Activated naive CD4-positive, alpha-beta T cell treated with anti-CD3 and anti-CD28 coated beads for 36 hours (primary cell): ENCODE measurements at regions not wholly inside any gene's neighbourhood (a gene's known extent, or its start where the extent isn't known, plus 50 kb on each side); places are given as distances from the start of the nearest gene placed in this dataset.

Experiments used
- CTCF ChIA-PET: fragments of 350-600 bp; sonication (Branson Sonifier 250); formaldehyde crosslinking; loops from one replicate; lab custom pipeline; 2021; ENCODE audit warnings: antibody characterized with exemption; lab: Charles Lee
- DNase-seq: peaks from one replicate; pipeline ENCODE4 v3.0.0-alpha.2; 2020
- H3K27ac Mint-ChIP-seq: one replicate; pipeline ENCODE4 v1.8.0; 2021; ENCODE audit warnings: mild to moderate bottlenecking, mixed read lengths
- H3K27me3 Mint-ChIP-seq: one replicate; pipeline ENCODE4 v1.8.0; 2021; ENCODE audit warnings: low read depth, mixed read lengths
- H3K36me3 Mint-ChIP-seq: one replicate; pipeline ENCODE4 v1.8.0; 2021; ENCODE audit warnings: low read depth, mixed read lengths
- H3K4me1 Mint-ChIP-seq: one replicate; pipeline ENCODE4 v1.8.0; 2021; ENCODE audit warnings: low read depth, mixed read lengths
- H3K4me3 Mint-ChIP-seq: one replicate; pipeline ENCODE4 v1.8.0; 2021; ENCODE audit warnings: mild to moderate bottlenecking, moderate library complexity, mixed read lengths
- H3K9me3 Mint-ChIP-seq: one replicate; pipeline ENCODE4 v1.8.0; 2021; ENCODE audit warnings: mixed read lengths
- intact Hi-C: fragments of 100-400 bp; cut with micrococcal nuclease; formaldehyde crosslinking; loops from one replicate; pipeline ENCODE4 v1.15.1; 2023

DNA sequence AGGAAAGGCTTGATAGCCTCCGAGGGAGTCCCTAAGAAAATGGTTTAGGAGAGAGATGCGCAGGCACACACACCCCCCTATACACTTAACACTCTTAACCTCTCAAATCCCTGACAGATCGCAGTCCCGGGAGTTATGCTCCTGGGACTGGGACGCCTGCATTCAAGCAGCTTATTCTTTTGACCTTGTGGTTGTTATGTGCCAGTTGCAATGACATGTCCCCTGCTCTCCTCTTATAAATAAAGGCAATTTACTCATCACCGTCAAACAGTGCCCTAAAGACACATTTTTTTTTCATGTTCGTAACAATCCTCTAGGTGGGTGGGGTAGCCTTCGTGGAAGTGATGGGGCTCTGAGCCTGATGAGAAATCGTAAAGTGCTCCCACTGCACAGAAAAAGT, 162.2 kb downstream of the LRRC30 start:
- CTCF ChIA-PET: no interaction called here
- no peaks in the 10 kb centered on the region for H3K27me3 Mint-ChIP-seq
- H3K4me1 Mint-ChIP-seq: no peaks in the 10 kb centered on the region
- no peak overlapping the region for H3K4me3 Mint-ChIP-seq
- H3K9me3 Mint-ChIP-seq: peaks cover 4% of the 10 kb centered on the region
- H3K36me3 Mint-ChIP-seq: no peaks in the 10 kb centered on the region
- no peak for DNase-seq
- intact Hi-C loops: no loop called here
- no peak overlapping the region for H3K27ac Mint-ChIP-seq

DNA sequence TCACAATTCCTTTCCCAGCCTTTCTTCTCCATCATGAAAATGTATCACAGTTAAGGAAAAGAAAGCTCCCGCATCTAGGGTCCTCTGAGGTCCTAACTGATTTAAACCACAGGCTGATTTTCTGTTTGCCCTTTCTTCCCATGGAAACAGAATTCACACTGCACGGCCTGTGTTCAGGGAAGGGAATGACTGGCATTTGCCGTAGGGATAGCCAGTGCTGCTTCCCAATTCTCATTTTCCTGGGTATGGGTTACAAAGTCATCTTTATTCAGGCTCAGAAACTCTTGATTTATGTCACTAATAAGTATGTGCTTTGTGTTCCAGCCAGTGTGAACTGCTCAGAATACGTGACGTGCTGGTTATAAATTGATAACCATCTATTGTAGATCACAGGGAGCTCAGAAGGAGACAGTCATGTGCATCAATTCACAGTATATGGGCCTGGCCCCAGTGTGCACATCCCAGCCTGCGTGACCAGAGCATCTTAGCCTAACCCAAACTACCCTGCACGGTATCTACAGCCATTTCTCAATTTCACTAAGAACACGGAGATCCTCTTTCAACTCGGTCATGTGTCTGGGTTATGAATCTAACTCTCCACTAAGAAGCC, 163.3 kb downstream of the LRRC30 start:
- H3K4me1 Mint-ChIP-seq: no peaks in the 10 kb centered on the region
- intact Hi-C loops: no loop called here
- H3K27me3 Mint-ChIP-seq: no peaks in the 10 kb centered on the region
- no peak overlapping the region for H3K4me3 Mint-ChIP-seq
- no peak for DNase-seq
- H3K27ac Mint-ChIP-seq: no peak overlapping the region
- H3K9me3 Mint-ChIP-seq: peaks cover 4% of the 10 kb centered on the region
- H3K36me3 Mint-ChIP-seq: no peaks in the 10 kb centered on the region
- CTCF ChIA-PET: no interaction called here

DNA sequence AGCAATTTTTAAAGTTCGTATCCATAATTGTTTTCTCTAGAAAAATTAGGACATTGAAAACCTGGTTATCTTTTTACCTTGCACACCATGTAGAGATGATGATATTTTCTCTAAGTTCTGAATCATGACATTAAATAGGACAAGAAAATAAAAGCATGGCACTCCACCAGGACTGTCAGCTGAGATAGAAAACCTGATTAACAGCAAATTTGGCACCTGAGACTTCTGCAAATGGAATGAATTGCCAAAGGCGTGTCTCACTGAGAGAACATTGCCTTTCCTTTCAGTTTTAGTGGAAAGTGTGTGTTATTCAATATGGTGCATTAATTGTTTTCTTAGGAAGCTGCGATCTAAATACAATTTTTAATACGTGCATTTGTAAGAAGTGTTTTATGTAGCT, 164.7 kb downstream of the LRRC30 start:
- no peak for DNase-seq
- Mint-ChIP-seq H3K9me3 (peaks cover 4% of the 10 kb centered on the region), H3K36me3 (no peaks in the 10 kb centered on the region), H3K4me3 (no peak overlapping the region), H3K4me1 (no peaks in the 10 kb centered on the region), H3K27me3 (no peaks in the 10 kb centered on the region), H3K27ac (no peak overlapping the region)
- intact Hi-C loops: no loop called here
- CTCF ChIA-PET: no interaction called here

DNA sequence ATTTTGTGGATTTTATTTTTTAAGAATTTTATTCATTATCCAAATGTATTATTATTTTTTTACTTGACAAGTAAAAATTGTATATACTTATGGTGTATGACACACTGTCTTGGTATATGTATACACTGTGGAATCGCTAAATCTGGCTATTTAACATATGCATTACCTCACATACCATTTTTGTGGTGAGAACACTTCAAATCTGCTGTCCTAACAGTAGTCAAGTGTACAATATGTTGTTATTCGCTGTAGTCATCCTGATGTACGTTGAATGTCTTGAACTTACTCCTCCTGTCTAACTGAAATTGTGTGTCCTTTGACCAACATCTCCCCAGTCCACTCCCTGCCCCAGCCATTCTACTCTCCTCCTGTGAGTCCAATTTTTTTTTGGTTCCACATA, 153.2 kb upstream of the PTPRM start:
- H3K27ac Mint-ChIP-seq: no peak overlapping the region
- CTCF ChIA-PET: no interaction called here

DNA sequence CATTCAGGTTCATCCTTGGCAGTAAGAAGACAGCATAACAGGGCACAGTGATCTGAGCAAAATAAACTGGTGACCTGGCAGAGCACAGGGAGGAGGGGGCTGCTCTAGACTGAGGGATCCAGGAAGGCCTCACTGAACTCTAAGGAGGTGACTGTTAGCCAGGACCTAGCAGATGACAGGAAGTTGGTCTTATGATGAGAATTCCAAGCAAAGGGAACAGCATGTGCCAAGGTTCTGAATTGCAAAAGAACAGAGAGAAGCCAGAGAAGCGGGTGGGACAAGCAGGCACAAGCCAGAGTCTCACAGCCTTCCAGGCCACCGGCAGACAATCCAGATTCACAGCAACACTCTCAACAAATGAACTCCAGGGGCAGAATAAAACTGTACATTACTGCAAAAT, 152.7 kb upstream of the PTPRM start:
- Mint-ChIP-seq H3K27ac (no peak overlapping the region), H3K27me3 (no peaks in the 10 kb centered on the region), H3K4me3 (no peak overlapping the region), H3K36me3 (no peaks in the 10 kb centered on the region), H3K9me3 (peaks cover 3% of the 10 kb centered on the region), H3K4me1 (no peaks in the 10 kb centered on the region)
- intact Hi-C loops: no loop called here
- CTCF ChIA-PET: no interaction called here
- no peak for DNase-seq

More for the DNA sequence above, 153.2 kb upstream of the PTPRM start:
- H3K36me3 Mint-ChIP-seq: no peaks in the 10 kb centered on the region
- H3K4me3 Mint-ChIP-seq: no peak overlapping the region
- intact Hi-C loops: no loop called here
- no peak for DNase-seq
- H3K9me3 Mint-ChIP-seq: no peaks in the 10 kb centered on the region
- H3K27me3 Mint-ChIP-seq: no peaks in the 10 kb centered on the region
- H3K4me1 Mint-ChIP-seq: no peaks in the 10 kb centered on the region

DNA sequence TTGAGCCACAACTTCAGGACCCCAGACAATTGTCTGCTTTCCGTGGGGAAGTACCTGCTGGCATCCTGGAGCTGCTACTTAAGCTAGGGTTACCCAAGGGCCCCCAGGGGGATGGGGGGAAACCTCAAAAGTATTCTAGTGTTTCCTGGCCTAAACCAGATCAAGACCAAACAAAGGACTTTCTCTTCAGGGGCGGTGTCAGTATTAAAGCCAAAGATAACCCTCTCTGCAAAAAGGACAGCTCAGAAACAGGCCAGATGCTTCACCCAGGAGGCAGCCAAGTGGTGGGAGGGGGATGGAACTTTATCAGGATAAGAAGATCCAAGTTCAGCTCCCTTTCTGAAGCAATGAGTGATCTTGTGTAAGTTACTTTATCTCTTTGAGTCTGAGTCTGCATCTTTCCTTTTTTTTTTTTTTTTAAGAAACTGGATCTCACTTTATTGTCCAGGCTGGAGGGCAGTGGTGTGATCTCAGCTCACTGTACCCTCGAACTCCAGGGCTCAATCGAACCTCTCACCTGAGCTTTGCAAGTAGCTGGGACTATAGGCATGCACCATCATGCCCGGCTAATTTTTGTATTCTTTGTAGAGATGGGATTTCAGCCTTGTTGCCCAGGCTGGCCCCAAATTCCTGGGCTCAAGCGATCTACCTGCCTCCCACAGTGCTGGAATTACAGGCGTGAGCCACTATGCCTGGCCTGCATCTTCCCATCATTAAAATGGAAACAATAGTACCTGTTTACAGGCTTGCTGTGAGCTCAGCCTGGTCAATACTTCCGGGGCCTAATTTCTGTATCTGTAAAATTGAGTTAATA, 151.8 kb upstream of the PTPRM start:
- H3K27ac Mint-ChIP-seq: no peak overlapping the region

DNA sequence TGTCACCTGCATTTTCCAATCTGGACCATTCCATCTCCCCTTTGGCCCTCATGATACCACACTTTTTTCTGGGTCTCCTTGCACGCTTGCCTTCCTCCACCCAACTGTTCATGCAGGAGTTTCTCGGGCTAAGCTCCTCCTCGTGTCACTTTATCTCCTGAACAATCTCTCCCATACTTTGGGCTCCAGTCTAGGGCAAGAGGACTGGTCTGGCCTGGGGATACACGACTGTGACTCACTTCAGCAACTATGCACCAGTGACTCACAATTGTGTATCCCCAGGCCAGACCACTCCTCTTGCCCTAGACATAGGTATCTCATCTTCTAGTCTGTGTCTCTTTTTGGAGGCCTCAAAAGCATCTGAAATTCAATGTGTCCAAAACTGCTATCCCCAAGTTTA, 149.4 kb upstream of the PTPRM start:
- no peak for DNase-seq
- H3K4me3 Mint-ChIP-seq: no peak overlapping the region
- no peaks in the 10 kb centered on the region for H3K36me3 Mint-ChIP-seq
- H3K9me3 Mint-ChIP-seq: peaks cover 3% of the 10 kb centered on the region
- H3K27me3 Mint-ChIP-seq: no peaks in the 10 kb centered on the region
- CTCF ChIA-PET: interaction anchor here (0.6 kb wide), 1 partner anchor 443 kb away, joined by 3 read pairs; no protein-coding TSS in a partner anchor
- no peaks in the 10 kb centered on the region for H3K4me1 Mint-ChIP-seq
- intact Hi-C loops: no loop called here
- H3K27ac Mint-ChIP-seq: no peak overlapping the region

More for the DNA sequence above, 151.8 kb upstream of the PTPRM start:
- CTCF ChIA-PET: no interaction called here
- H3K36me3 Mint-ChIP-seq: no peaks in the 10 kb centered on the region
- intact Hi-C loops: no loop called here
- no peaks in the 10 kb centered on the region for H3K27me3 Mint-ChIP-seq
- no peak overlapping the region for H3K4me3 Mint-ChIP-seq
- no peak for DNase-seq
- no peaks in the 10 kb centered on the region for H3K4me1 Mint-ChIP-seq
- H3K9me3 Mint-ChIP-seq: peaks cover 3% of the 10 kb centered on the region

DNA sequence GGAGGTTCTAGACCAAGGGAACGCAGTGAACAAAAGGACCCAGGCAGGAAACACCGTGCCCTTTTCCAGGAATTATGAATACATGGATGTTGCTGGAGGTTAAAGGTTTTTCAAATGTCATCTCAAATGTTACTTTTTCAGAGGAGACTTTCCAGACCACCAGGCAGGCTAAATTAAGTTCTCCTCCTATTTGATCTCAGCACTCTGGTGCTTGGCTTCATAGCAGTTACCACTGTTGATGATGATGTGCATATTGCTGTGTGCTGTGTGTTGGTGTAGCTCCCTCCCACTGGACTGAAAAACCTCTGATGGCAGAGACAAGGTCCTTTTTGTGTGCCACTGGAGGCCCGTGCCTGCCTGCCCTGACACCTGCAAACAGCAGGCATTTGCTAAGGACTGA, 137.3 kb upstream of the PTPRM start:
- Mint-ChIP-seq H3K36me3 (no peaks in the 10 kb centered on the region), H3K4me1 (no peaks in the 10 kb centered on the region), H3K4me3 (no peak overlapping the region), H3K27me3 (peaks cover 5% of the 10 kb centered on the region), H3K9me3 (peaks cover 5% of the 10 kb centered on the region), H3K27ac (no peak overlapping the region)
- intact Hi-C loops: no loop called here
- CTCF ChIA-PET: no interaction called here
- DNase-seq: no peak

DNA sequence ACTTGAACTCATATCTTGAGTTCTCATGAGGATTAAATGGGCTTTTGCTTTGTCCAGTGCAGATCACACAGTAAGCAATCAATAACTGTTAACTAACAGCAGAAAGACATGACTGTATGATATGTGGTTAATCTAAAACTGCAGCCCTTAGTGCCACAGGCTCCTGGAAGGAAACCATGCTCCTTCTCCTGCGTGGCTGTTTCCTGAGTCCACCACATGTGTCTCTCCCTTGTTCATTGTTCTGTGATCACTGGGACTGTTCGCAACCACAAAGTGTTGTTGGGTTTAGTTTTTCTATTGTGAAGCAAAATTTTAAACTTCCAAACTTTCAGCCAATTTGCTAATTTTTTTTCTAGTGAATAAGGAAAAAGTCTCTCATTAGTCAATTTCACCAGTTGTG, 130.9 kb upstream of the PTPRM start:
- H3K27me3 Mint-ChIP-seq: no peaks in the 10 kb centered on the region
- H3K4me1 Mint-ChIP-seq: no peaks in the 10 kb centered on the region
- no peak overlapping the region for H3K27ac Mint-ChIP-seq
- no peak for DNase-seq
- H3K9me3 Mint-ChIP-seq: no peaks in the 10 kb centered on the region
- intact Hi-C loops: no loop called here
- CTCF ChIA-PET: interaction anchor here (0.7 kb wide), 1 partner anchor 1582 kb away, joined by 4 read pairs; no protein-coding TSS in a partner anchor
- H3K4me3 Mint-ChIP-seq: no peak overlapping the region
- no peaks in the 10 kb centered on the region for H3K36me3 Mint-ChIP-seq

DNA sequence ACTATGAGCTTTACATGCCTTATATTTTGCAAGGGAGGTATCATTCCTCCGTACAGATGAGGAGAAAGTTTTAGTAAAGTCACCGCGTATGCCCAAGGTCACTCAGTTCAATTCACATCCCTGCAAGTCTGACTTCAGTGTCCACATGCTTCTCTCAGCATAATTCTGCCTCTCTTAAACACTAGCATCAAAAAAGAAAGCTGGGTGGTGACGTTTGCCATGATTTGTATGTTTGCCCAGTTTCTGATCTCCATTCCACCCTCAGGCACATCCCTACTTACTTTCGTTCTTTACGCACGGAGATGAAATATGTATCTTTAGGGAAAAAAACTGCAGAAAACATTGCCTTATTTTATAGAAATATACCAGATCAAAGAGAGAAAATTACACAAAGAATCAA, 129.2 kb upstream of the PTPRM start:
- Mint-ChIP-seq H3K9me3 (no peaks in the 10 kb centered on the region), H3K4me1 (no peaks in the 10 kb centered on the region), H3K27me3 (no peaks in the 10 kb centered on the region), H3K36me3 (no peaks in the 10 kb centered on the region), H3K27ac (no peak overlapping the region), H3K4me3 (no peak overlapping the region)
- intact Hi-C loops: no loop called here
- CTCF ChIA-PET: no interaction called here
- DNase-seq: no peak

DNA sequence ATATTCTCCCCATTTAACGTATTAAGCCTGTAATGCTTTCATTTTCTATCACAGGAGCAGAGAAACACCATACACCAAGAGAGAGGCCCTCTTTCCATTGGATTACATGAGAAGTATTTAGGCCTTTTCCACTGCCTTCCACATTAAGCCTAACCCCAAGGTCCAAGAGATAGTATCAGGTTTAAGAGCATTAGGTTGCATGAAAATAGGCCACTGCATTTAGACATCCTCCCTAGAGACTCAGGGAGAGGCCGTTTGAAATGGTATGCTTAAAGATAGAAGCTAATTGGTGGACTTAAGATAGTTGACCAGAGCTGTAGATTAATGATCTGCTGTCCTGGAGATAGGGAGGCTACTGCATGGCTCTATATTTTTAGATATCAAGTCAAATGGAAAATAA, 128.5 kb upstream of the PTPRM start:
- CTCF ChIA-PET: no interaction called here
- no peaks in the 10 kb centered on the region for H3K9me3 Mint-ChIP-seq
- H3K4me1 Mint-ChIP-seq: no peaks in the 10 kb centered on the region
- H3K27ac Mint-ChIP-seq: no peak overlapping the region
- no peak for DNase-seq
- no peaks in the 10 kb centered on the region for H3K36me3 Mint-ChIP-seq
- no peak overlapping the region for H3K4me3 Mint-ChIP-seq
- intact Hi-C loops: no loop called here
- H3K27me3 Mint-ChIP-seq: no peaks in the 10 kb centered on the region

DNA sequence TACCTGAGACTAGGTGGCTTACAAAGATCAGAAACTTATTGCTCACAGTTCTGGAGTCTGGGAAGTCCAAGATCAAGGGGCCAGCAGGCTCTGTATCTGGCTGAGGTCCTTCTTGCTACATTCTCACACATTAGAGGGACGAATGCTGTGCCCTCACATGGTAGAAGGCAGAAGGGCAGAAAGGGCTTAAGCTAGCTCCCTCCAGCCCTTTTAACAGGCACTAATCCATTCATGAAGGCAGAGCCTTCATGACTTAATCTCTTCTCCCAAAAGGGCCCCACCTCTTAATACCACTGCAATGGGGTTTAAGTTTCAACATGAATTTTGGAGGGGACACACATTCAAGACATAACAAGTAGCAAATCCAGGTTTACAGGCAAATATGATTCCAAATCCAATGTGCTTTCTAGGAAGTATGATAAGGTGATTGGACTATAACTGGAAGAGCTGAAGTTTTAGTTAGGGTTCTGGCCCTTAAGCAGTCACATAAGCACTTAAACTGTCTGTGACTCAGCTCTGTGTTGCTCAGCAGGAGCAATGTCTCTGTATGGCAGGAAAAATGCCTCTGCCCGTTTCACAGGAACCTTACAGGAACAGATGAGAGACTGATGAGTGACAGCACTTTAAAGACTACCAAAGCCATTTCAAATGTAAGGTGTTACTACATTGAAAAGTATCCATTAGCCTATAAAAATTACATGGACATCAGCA, 119.6 kb upstream of the PTPRM start:
- CTCF ChIA-PET: interaction anchor here (0.6 kb wide), 1 partner anchor 175 kb away, joined by 3 read pairs; no protein-coding TSS in a partner anchor
- intact Hi-C loops: no loop called here
- no peaks in the 10 kb centered on the region for H3K36me3 Mint-ChIP-seq
- H3K4me3 Mint-ChIP-seq: no peak overlapping the region
- peaks cover under 1% of the 10 kb centered on the region for H3K9me3 Mint-ChIP-seq
- H3K4me1 Mint-ChIP-seq: no peaks in the 10 kb centered on the region
- no peak overlapping the region for H3K27ac Mint-ChIP-seq
- no peaks in the 10 kb centered on the region for H3K27me3 Mint-ChIP-seq
- DNase-seq: no peak
